Stimulated activated CD4-positive, alpha-beta T cell treated with anti-CD3 and anti-CD28 coated beads, Interleukin-12 subunit alpha, Interleukin-12 subunit beta, amount 100 ng/mL, for 48 hours (primary cell): ENCODE measurements at regions not wholly inside any gene's neighbourhood (a gene's known extent, or its start where the extent isn't known, plus 50 kb on each side); places are given as distances from the start of the nearest gene placed in this dataset.

Source experiments
- DNase-seq, 3 donors: peaks; one replicate each; pipeline ENCODE4 v3.0.0-alpha.2; 2020; ENCODE audit warnings: low read depth in 2 of 3, low spot score in 1 of 3

DNA sequence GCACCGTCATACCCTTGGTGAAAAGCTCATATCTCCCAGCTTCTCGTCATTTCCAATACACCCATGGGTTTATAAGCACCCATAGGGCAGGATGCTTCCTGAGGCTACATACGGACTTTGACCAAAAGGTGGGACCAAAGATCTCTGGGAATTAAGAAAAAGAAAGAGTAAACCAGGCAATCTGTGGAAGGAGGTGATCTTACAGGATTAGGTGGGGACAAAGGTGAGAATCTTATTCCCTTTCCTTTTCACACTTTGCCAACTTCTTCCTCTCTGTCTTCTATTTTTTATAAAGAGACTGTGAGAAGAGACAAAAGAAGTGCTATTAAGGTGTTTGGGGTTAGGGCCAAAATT lies 172.0 kb downstream of the DLEU7 start:
- DNase-seq, result no peak

- no peak for DNase-seq
Measured at GRCh38 chr13:50672025-50672424, 171.5 kb downstream of the DLEU7 start.

DNA sequence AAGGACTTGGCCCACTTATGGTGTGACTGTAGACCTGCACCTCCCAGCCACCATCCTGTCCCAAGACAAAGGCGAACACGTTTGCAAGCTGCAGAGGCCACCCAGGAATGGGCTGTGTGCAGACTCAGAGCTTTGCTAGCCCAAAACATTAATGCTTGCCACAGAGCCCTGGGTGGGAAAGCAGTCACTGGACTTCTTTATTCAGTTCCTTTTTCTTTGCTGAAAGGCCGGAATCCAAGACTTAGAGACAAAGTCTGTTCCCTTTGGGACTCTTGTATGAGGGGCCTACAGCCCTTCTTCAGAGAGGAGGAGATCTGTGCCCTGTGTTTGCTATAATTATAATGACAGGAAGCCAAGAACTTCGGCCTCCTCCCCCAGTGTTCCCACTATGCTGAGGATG lies 167.8 kb downstream of the DLEU7 start:
- no peak for DNase-seq

- no peak for DNase-seq
Measured at GRCh38 chr13:50676602-50677001, 166.9 kb downstream of the DLEU7 start.

DNA sequence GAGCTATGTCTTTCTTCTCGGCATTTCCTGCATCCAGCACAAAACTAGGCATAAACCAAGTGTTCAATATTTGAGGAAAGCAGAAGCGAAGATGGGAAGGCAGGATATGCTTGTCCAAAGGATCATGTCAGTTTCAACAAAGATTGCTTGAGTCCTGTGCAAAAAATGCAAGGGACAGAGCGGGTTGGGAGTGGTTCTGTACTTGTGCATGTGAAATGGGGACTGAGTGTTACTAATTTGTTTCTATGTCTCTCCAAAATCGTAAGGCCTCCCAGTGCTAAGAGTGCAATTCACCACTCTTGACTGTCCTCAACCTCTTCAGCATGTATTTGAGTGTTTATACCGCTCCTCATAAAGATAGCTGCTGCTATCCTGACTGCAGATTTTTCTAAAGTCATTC lies 166.2 kb downstream of the DLEU7 start:
- no peak for DNase-seq

GRCh38 chr13:50677687-50678463 lies 165.6 kb downstream of the DLEU7 start:
- no peak for DNase-seq

DNA sequence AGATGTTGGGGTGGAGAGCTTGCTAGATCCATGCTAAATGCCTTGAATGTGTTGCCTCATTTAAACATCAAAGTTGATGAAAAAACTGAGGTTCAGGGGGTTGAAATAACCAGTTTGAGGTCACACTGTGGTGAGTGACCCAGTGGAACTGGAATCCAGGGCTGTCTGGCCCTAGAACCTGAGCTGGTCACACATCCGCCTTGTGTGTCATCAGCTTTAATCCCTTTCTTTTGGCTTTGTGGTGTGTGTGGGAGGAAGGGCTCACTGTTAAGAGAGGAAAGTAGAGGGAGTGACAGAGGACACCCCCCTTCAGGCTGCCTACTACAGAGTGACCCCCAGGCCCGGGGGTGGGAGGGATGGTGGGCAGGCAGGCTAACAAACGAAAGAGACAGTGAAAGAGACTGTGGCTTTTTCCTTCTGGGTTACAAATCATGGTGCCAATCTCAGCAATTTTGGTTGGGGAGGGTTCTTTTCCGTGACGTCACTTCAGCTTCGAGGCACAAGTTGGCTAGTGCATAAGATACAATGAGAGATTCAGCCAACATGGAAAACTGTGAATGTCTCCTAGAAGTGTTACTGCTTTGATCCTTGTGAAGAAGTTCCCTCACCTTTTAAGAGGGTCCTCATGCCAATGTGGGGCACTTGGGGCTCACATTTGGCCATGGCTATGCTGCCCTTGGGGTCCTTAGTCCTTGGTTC lies 164.9 kb downstream of the DLEU7 start:
- no peak for DNase-seq

DNA sequence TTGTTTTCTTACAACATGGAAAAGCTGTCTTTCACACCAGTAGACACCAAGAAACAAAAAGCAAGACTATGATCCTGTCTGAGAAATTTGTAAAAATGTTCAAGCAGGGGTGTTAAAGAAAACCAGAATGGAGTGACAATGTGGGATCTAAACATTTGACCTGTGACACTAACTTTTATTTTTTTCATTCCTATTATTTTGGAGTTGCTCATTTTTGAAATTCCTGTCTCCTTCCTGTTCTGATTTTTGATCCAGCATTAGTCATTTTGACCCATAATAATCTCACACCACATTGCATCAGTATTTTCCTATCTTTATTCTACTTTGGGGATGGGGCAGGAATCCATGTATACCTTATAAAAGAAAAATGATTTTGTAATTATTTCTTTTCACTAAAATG lies 164.2 kb downstream of the DLEU7 start:
- no peak for DNase-seq

GRCh38 chr13:50682002-50682401 lies 161.5 kb downstream of the DLEU7 start:
- no peak for DNase-seq

GRCh38 chr13:50682966-50683365 lies 160.5 kb downstream of the DLEU7 start:
- no peak for DNase-seq

DNA sequence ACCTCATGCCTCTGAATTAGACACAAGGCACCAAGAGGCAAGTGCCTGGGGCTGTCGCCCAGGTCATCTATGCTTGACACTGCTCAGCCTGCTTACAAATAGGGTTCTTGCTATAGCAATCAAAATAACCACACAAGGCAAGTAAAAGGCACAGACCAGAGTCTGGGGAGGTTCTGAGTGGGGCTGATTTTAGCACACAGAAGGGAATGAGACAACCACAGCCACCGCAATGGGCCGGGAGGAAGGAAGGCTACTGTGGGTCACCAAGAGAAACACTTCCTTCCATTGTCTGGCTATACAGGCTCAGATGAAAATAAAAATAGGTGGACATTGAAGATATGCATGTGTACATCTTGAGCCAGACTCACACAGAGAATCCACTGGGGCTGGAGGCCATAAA lies 159.1 kb downstream of the DLEU7 start:
- no peak for DNase-seq

DNA sequence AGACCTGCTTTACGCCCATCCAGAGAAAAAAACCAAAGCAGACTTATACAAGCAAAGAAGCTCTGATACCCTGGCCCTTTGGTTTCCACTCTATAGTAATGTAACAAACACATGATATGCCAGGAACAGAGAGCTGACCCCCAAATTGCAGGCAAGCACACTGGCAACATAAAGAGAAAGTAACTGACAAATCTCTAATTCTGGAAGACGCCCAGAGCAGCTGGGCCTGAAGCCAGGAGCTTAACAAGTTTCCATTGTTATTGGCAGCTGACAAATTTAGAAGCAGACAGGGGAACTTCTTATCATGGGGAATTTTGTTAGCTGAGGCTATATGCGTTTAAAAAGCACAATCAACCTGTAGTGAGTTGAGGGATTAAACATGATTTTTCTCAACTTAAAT lies 158.0 kb downstream of the DLEU7 start:
- DNase-seq, result no peak

- DNase-seq, result no peak
Measured at GRCh38 chr13:50685956-50686355, 157.5 kb downstream of the DLEU7 start.

- DNase-seq, result no peak
Measured at GRCh38 chr13:50686551-50686950, 156.9 kb downstream of the DLEU7 start.

- no peak for DNase-seq
Measured at GRCh38 chr13:50687545-50687944, 155.9 kb downstream of the DLEU7 start.

GRCh38 chr13:50690006-50690405 lies 153.5 kb downstream of the DLEU7 start:
- no peak for DNase-seq

DNA sequence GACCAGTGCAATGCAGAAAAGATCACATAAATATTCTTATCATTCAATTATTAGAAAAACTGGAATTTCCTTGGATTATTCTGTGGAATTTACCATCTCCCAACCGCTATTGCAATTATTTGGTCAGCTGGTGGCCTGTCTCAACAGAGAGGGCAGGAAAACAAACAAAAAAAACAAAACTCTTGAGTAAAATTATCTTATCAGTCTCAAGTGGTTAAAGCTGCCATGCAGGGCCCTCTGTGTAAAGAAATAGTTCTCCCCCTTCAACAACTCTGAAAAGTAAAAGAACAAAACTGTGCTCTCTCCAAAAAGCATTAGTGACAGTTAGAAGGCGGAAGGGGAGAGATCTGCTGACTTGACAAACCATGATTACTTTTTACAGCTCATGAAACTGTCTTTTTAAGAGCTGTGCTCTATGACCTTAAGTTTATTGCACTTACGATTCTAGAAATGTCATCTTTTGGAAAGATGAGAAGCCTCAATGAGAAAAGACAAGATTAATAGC lies 152.3 kb downstream of the DLEU7 start:
- DNase-seq, result no peak

DNA sequence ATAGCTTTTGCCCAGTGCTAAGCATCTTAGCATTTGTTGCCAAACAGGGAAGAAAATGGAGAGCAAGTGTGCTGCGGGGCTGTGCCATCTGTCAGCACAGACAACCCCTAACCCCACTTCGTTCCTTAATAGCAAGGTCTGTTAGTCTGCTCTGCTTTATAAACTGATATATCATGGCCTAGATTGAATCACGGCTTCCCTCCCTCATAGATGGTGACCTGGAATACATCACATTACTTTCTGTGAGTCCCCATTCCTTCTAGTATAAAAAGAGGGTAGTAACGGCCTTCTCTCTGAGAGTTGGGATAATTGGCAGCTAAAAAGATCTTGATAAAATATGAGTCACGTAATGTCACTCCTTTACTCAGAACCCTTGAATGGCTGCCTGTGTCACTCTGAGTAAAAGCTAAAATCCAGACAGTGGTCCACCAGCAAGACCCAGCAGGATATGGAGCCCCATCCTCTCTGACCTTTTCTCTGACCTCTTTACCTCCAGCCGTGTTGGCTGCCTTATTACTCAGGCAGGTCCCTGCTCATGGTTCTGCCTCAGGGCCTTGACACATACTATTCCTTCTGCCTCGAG lies 151.7 kb downstream of the DLEU7 start:
- DNase-seq, result no peak

DNA sequence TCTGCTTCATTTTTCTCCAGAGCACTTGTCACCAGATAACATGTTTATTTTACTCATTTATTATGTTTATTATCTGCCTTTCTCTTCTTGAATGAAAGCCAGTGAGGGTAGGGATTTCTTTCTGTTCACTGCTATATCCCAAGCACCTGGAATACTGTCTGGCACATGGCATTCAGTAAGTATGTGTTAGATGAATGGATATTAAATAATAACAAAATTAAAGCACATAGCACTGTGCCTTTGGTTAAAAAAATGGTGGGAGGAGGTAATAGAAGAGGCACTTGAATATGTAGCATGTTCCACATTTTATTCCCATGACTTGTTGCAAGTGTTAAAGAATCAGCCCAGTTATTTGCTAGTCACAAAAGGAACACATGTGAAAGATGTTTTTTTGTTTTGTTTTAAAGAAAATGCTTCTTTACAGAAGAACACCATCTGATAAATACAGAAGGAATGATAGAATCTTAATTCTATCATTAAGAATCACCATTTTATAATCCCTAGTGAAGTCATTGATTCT lies 151.0 kb downstream of the DLEU7 start:
- DNase-seq, result no peak

GRCh38 chr13:50693727-50694126 lies 149.8 kb downstream of the DLEU7 start:
- DNase-seq, result no peak

DNA sequence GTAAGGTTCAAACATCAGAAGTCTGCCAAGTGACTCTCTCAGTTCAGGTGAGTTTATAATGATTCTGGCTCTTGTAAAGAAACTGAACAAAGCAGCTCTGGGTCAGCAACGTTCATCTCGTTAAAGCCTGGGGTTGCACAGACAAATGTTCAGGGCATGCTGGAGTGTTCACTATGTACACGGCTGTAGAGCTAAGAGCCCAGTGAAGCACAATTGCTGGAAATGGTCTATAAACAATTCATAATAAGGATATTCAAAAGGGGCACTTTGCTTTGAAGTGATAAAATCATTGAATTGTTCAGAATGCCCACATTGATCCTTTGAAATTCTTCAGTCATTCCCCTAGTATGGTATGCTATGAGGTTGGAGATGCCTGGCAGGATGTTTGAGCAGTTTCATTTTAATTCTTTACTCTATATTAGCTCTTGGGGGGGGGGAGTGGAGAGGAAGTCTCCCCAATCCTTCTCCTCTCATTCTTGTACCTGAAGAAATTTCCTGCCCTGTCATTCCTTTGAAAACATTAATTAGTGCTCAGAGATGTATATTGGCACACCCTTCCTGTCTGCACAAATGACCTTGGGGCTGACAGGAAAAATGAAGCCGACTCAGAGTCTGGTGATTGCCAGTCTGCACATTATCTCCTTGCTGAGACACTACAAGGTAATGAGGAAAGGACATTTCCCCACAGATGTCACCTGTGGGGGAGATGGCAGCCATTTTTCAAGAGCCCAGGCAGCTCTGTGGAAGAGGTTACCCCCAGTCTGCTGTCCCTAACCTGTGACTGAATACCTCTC lies 145.5 kb downstream of the DLEU7 start:
- no peak for DNase-seq
